GM18499 (cell line): ENCODE measurements at regions not wholly inside any gene's neighbourhood (a gene's known extent, or its start where the extent isn't known, plus 50 kb on each side); places are given as distances from the start of the nearest gene placed in this dataset.

Source experiments
- ATAC-seq: cut with Tn5 transposase; IDR thresholded peaks from one replicate; pipeline ENCODE4 v1.9.1; 2021; ENCODE audit warnings: moderate number of reproducible peaks; ENCODE audit not compliant: insufficient read depth, unreplicated experiment

DNA sequence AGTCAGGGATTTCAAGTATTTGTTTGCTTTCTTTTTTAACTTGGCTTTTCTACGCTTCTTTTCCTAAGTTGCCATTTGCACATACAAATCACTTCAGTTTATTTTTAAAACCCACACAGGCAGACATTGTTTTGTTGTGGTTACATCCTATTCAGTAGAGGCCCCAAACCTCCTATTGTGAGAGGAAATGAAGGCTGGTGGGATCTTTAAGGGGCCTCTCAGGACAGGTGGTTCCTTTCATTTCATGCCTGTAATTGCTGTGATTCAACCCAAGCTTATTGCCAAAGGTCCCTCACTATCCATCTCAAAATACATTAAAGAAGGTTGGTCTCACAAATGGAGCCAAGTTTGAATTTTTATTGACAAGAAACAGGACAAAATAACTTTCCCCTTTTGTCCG, 257.1 kb downstream of the ADAMTS20 start:
- ATAC-seq: no peak

DNA sequence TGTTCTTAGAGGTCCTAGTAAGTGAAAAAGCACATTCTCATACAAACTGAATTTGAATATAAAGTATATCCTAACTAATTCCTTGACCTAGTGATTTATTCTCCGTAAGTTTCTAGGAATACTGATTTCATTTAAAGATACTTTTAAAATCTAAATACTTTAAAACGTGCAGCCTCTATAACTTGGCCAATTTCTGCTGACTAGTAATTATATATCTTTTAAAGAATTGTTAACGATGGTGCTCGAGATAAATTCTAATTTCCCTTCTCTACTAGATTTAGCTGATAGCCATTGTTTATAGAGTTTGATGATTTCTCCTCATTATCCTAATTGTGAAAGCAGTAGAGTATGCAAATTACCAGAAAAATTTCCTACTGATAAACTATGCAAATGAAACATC, 257.9 kb downstream of the ADAMTS20 start:
- ATAC-seq: no peak

DNA sequence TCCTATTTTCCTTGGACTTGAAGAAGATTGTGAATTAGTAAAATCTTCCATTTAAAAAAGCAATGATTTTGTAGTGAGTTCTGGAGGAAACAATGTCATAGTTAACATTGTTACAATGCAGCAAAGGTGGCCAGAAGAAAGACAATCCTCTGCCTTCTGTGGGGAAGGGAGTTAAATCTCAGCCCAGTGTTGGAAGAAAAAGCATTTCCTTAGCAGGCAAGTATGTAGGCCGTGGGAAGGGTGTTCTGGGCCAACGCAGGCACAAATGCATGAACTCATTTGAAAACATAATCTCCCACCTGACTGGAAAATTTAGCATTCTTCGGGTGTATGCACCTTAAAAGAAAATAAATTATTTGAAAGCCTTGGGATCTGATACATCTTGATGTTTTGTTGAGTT, 258.6 kb downstream of the ADAMTS20 start:
- ATAC-seq: no peak

DNA sequence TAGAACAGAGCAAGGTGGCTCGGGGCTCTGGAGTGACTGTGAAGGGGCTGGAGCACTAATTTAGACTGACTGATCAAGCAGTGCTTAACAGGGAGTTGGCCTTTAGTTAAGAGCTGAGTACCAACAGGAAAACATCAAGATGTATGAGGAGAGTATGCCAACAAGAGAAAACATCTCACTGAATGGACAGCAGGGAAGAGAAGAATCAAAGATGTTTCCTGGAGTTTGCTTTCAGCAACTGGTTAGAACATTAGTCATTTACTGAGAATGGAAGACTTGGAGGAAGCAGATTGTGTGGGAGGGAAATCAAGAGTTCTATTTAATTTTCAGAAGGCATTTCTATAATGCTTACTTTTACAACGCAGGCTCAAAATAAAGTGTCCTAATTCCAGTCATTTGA, 259.3 kb downstream of the ADAMTS20 start:
- no peak for ATAC-seq

DNA sequence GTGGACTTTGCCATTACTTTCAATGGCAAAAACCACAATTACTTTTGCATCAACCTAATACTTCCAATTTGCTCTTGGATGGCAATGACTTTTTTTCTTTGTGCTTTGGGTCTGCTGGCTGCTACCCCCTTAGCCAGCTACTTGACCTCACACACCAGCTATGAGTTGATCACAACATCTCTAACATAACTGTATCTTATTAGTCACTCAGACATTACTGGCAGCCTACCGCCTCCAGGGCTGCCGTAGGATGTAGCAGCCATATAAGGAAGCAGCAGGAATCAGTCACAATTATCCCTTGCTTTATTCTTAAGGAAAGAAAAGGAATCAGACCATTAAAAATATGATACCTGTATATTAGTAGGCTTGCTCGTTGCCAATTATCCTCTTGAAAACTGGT, 260.5 kb downstream of the ADAMTS20 start:
- ATAC-seq: no peak

DNA sequence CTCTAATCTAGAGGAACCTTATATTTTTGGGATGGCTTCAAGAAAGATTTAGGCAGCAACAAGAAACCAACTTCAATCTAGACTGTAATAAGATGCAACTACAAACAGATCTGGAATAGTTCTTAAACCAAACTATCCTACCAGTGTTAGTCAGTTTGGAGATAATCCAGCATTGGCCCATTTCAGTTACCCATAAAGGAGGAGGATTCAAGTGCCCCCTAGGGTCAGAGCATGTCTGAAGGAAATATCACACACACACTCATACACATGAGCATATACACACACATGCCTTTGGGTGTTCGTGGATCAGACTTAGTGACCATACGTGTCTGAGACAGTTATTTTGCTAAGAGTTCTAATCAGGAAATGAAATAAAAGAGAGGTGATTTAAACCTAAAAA, 261.2 kb downstream of the ADAMTS20 start:
- no peak for ATAC-seq

DNA sequence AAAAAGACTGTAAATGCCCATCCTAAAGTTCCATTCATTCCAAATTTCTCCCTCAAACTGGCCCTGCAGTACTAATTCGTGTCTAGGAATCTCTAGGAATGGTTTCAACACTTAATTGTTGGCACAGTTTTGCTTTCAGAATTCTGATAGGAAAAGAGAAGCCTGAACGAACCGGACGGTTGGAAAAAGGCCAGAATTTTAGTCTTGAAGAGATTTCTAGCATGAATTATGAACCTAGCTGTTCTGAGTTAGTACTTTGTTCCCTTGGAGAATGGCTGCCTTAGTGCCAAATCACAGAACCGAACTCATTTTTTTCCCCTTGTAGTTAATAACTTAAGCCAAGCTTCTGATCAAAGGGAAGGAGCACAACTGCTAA, 262.6 kb downstream of the ADAMTS20 start:
- no peak for ATAC-seq

DNA sequence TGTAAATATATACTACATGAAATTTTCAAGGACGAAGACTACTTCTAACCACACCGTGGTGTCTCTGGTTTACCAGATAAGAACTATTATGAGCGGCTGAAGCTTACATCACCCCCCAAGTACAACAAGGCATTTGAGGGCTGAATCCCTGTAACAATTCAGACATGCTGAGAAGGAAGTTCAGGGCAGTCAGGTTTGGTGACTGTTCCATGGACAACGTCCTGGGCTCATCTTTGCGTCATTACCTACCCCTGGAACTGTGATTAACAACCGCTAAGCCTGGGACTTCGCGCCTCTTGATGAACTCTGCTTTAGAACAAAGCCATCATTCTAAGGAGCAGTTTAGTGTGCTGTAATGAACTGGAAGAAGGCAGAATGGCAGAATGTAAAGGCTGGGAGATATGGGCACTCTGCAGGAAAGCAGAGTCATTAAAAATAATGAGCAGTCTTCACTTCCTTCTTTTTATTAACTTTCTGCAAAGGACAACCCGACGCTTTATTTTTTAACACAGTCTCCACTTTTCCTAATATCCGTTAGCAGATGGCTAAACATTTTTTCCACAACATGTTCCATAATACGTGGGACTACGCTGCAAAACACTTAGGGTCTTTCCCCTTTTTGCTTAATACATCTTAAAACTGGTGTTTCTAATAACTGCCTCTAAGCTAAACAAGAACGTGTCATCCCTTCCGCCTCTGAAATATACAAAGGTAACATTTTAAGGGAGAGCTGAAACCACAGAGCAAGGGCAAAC, 263.2 kb downstream of the ADAMTS20 start:
- no peak for ATAC-seq

DNA sequence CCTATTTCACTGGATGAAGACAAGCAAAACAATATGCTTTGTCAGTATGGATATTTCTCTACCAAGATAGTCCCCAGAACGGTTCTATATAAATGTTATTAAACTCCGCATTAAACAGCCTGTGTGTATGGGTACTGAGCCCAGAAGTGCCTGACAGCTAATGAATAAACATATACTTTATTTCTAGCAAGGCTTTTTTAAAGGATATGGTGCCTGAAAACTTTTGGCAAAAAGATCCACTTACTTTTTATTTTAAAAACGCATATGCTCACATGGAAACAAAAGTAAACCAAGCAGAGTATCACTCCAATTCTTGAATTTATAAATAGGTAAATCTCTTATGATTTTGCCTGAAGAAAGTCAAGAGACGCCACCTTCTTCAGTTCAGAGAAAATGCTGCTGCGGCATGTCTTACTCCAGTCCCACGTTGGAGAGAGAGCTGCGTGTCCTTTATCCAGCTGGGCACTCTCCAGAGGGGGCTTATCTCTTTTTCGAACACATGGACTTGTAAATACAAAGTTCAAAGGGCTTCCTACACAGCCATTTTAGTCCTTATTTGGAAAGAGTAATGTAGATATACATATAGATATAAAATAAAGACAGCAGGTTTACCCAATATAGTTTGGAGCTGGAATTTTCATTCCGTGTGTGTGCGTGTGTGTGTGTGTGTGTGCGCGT, 264.2 kb downstream of the ADAMTS20 start:
- no peak for ATAC-seq

DNA sequence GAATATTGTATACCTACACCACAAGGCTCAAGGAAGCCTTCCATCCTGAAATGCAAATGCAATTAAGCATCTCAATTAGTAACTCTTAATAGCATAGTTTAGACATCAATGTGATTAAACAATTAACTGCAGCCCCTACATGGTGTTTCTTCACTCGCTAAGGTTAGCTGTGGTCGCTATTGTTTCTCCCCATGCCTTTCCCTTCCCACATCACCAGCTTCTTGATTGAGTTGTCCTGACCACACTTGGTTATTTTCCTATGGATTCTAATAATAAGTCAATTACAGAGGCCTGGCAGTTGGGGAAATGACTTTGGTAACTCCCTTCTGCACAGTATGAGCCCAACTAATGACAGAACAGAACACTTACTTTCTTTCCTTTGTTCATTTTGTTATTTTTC, 265.0 kb downstream of the ADAMTS20 start:
- no peak for ATAC-seq

DNA sequence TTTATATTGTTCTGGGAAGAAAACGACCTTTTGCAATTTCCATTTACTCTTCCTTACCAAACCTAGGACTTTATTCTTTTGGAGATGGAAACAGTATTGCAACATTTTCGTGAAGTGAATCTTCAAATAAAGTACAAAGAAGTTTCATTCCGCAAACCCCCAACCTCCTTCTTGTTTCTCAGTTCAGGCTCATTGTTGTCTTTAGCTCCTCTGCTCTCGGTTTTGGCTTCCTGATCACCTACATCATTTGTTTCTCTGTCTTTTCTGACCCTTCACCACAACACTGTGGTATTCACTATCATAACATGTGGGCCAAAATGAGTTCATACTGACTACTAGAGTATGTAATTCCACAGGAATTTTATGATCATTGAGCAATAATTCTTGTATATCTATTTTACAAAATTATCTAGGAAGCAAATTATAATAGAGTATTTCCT, 266.8 kb downstream of the ADAMTS20 start:
- ATAC-seq: peak; percentile 71

DNA sequence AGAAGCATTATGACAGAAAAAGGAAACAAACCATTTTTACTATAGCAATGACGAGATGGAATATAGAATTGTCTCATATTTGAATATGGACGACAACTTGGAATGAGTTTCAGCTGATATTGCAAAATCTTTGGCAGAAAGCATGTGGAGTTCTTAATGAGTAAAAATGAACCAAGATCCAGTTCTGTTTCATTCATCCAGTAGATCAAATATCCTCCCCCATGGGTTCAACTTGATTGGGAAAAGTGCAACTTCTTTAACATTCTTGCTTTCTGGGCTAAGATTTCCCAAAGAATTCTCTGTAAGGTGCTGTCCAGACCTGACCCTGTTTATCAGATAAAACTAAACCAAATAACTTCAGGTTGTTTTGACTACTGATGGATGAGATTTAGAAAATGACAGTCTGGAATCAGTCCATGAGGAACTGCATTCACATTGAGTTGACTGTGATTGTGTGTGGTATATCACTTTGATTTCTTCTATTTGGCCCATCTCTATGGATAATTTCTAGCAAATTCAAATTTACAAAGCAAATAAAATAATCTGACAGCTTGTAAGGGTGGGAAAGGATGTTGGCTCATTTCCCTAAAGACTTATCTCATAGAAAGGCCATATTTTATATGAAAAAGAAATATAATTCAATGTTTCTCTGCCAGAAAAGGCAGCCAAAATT, 267.4 kb downstream of the ADAMTS20 start:
- no peak for ATAC-seq

DNA sequence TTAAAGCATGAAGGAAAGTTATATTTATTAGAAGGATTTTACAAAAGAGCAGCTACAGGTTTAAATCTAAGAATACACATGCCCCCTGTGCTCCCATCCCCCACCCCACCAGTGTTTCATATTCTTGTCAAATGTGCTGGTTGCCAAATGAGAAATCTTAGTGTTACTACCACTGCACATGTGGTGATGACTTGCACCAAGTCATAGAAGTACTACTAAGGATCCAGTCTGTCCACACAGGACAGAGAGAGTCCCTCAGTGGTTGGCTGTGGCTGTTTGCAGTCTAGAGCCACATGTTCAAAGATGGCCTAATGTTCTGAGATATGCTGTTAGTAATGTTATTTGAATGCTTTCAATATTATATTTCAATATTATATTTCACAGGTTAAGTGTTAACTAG, 268.8 kb downstream of the ADAMTS20 start:
- ATAC-seq: no peak

DNA sequence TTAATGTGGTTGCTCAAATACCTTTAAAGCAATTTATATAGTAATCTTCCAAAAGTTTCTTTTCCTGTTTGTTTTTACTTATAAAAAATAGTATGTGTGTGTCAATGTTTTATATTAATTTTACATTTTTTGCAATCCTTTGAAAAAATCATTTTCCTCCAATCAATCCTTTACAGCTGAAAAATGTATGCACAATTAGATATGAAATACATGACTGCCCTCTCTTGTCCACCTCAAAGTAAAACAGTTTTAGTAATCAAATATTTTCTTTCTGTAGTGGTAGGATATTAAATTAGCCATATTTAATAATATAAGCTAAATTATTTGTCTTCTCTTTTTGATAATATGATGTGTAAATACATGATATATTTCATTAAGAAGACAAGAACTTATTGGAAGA, 269.9 kb downstream of the ADAMTS20 start:
- no peak for ATAC-seq

DNA sequence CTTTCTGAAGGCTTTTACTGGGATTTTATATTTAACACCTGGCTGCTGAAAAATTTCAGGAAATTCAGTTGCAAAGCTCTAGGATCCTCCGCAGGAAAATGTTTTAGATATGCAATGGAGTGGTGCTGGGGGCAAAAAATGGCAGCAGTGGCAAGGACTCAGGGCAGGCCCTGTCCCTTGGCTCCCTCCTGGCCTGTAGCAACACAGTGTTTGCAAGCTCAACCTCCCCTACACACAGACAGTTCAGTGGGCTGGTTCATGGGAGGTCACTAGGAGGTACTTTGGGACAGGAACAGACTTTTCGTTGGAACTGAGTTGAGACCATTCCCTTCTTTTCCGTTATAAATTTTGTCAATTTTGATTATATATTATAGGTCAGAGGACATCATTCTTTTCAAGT, 270.4 kb downstream of the ADAMTS20 start:
- ATAC-seq: no peak

DNA sequence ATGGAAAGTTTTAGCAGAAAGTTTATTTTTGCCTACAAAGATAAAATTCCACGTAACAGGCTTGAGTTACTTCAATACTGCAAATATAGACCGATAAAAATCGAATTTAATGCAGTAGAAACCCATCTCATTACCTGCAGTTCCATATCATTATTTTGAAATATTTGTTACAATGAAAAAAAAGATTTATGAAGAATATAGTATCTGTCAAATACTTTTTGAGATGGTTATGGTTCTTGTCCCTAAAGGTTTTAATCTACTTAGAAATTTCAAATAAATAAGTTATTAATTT, 273.5 kb downstream of the ADAMTS20 start:
- no peak for ATAC-seq

DNA sequence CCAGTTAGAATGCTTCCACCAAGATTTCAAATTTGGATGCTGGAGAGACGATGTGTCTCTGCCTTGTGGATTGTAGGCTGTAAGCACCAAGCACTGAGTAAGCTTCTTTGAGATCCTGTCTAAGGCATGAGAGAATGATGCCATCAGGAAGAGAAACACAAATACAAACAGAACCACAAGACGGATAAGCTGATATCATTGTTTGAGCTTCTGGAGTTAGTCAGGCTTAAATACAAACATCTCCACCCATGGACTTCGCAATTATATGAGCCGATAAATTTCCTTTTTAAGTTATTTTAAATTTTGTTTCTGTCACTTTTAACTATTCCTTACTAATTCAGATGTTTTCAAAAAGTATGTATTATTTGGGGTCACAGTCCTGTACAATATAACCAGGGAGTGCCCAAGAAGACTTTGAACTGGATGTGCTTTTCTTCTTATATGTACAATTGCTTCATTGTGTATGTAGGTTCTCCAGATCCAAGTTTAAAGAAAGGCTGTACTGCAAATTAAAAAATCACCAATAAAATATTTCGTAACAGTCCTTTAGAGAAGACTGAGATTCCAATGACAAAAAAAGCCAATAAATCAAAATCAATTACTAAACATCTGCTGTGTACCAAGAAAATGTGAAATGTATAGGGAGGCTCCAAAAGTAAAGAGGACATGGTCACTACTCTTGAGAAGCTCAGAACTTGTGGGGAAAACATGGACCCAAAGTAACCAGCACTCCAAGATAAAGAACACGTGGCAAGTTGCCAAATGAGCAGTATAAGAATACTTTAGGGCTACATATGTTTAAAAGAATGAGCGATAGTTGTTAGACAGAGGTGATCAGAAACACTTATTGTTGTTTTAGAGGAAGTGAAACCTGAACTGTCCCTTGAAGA, 274.1 kb downstream of the ADAMTS20 start:
- ATAC-seq: peak; percentile 97

DNA sequence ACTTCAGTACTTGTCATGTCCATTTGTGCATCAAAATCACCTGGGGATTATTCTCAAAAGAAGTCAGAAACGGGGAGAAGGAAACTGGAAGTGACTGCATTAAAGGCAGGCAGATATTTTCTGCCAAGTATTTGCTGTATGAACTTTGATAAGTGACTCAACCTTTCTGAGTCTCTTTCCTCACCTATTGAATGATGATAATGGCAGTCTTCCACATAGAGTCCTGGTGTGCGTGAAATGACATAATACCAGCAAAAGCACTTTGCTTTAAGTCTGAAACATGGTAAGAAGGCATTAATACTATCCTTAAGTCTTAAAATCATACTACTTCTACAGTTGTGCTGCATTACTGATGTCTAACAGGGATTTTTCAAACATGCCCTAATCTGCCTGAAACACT, 278.5 kb downstream of the ADAMTS20 start:
- ATAC-seq: no peak

DNA sequence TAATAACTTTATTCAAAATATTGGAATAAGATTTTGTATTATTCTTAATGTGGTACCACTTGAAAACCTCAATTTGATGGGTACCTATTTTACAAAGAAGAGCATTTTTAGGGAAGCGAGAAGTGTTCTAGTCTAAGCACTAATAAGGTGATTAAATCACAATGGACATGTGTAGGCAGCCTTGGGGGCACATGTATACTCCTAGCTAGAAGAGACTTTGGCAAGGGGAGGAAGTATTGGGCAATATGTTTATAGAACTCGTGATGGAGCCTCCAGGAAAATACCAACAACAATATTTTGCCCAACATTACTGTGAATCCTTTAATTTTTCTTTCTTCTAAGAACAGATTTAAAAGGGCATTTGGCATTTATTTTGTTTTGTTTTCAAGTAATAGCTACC, 280.3 kb downstream of the ADAMTS20 start:
- no peak for ATAC-seq

DNA sequence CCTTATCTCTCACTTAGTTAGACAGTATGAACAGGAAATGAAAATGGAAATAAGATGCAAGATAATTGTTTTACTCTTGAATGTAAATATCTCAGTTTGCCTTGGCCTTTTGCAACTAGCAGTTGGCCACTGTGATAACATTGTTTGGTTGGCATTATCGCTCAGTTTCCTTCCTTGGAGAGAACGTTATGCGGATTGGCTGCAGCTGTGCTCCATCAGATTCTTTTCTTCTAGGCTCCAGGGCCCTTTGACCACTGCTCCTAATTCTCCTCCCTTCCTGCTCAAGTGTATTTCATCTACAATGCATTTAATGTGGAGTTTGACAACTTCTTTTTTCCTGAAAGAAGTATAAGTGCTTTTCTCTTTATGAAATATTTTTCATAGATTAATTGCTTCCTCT, 284.2 kb downstream of the ADAMTS20 start:
- ATAC-seq: no peak

DNA sequence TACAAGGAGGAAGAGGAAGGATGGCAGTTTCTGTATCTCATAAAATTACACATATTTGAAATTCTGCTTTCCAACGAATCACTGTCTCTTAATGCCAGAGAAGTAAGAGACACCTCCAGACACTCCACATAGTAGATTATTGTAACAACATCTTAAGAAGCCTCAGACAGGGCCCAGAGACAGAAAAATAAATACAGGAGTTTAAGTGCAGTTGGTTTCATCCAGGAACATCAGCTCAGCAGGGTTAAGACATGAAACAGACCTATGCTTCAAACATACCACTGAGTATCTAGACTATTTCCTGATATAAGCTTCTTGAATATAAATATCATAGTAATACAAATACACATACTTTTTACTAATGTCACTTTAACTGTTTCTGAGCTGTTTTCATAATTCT, 290.3 kb downstream of the ADAMTS20 start:
- no peak for ATAC-seq
